IPS DF 6.9 (cell line): ENCODE measurements at regions not wholly inside any gene's neighbourhood (a gene's known extent, or its start where the extent isn't known, plus 50 kb on each side); places are given as distances from the start of the nearest gene placed in this dataset.

Experiments used
- DNase-seq: peaks from one replicate; pipeline ENCODE4 v3.0.0-alpha.2; 2013; ENCODE audit warnings: low read depth, low spot score
- H3K27ac ChIP-seq: one replicate; pipeline ENCODE4 v1.5.1; 2013; ENCODE audit warnings: low read length, control low read depth
- H3K27me3 ChIP-seq: 2 replicates; pipeline ENCODE4 v1.6.1; 2013; ENCODE audit warnings: mild to moderate bottlenecking, low read length; ENCODE audit not compliant: control insufficient read depth, insufficient read depth
- H3K36me3 ChIP-seq: 2 replicates; pipeline ENCODE4 v1.6.1; 2013; ENCODE audit warnings: low read length; ENCODE audit not compliant: control insufficient read depth, insufficient read depth
- H3K4me1 ChIP-seq: 2 replicates; pipeline ENCODE4 v1.6.1; 2013; ENCODE audit warnings: low read length; ENCODE audit not compliant: control insufficient read depth, insufficient read depth
- H3K4me3 ChIP-seq: 2 replicates; pipeline ENCODE4 v1.5.1; 2013; ENCODE audit warnings: mild to moderate bottlenecking, low read length
- H3K9me3 ChIP-seq: 2 replicates; pipeline ENCODE4 v1.6.1; 2013; ENCODE audit warnings: low read length, inconsistent platforms; ENCODE audit not compliant: control insufficient read depth, insufficient read depth
- WGBS: extraction: QIAGEN DNeasy Blood & Tissue Kit; methylation state at CpG from one replicate; pipeline ENCODE4 v1.1.7; 2013; ENCODE audit warnings: mixed read lengths, missing lambda C conversion rate; ENCODE audit not compliant: insufficient read length, insufficient coverage; 5-methylcytosine and 5-hydroxymethylcytosine counted together

DNA sequence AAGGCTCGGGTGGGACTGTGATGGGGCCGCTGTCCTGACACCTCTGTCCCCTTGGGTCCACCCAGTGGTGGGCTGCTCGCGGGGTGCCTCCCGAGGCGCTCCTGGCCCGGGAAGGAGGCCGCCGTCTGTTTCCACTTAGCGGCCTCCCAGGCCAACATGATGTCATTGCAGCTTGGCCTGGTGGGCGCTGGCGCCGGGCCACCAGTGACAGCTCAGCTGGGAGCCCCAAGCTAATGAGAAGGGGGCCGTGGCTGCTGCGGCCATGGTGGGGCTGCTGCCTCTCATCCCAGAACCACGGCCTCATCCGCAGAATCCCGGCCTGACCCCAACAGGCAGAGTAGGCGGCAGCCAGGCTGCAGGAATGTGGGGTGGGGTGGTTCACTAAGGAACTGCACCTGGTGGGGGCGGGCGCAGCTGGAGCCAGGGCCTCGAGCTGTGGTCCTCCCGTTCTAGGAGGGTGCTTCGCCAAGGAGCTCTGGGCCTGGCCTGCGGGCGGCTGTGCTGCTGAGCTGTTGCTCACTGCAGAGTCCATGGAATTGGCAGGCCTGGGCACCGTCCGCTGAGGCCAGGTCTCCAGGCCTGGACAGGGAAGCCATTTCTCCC is 123.5 kb upstream of the COL5A1 start:
- Histone ChIP-seq H3K36me3 (no peaks in the 10 kb centered on the region; the same call in 1 of the 2 replicates), H3K4me3 (no peak overlapping the region; the same call in 1 of the 2 replicates), H3K27ac (no peak overlapping the region), H3K4me1 (no peaks in the 10 kb centered on the region; the same call in 1 of the 2 replicates), H3K27me3 (no peaks in the 10 kb centered on the region), H3K9me3 (no peaks in the 10 kb centered on the region)
- no peak for DNase-seq
- no CpG with 5 or more reads among the region's 28 CpGs for WGBS

DNA sequence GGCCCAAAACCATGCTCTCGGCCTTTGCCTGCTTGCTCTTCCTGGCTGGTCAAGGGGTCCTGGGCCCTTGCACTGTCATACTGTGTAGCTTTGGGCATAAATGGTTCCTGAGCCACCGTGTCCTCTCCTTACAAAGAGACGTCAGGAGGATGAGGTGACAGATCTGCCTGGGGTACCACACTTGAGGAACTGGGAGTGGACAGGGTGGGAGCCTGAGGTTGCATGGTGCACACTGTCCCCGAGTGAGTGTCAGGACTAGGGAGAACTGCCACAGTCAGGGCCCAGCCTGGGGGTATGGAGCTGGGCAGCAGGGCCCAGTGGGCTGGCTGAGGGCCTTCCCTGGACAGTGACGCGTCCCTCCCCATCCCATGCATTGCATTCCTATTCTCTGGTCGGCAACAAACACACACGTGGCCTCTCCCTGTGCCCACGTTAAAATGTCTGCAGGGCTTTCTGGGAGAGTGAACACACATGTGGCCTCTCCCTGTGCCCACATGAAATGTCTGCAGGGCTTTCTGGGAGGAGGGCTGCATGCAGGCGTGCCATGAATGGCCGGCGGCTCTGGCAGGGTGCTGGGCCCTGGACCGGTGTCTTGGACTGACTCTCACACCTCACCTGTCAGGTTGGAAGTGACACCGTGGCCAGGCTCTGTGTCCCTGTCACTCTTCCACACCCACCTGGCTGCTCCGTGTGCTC is 122.1 kb upstream of the COL5A1 start:
- H3K36me3 ChIP-seq, result no peaks in the 10 kb centered on the region; the same call in 1 of the 2 replicates
- no peaks in the 10 kb centered on the region; the same call in 1 of the 2 replicates for H3K4me1 ChIP-seq
- H3K4me3 ChIP-seq, result no peak overlapping the region
- no CpG with 5 or more reads among the region's 15 CpGs for WGBS
- no peaks in the 10 kb centered on the region for H3K9me3 ChIP-seq
- no peak overlapping the region for H3K27ac ChIP-seq
- DNase-seq, result no peak
- H3K27me3 ChIP-seq, result no peaks in the 10 kb centered on the region

GRCh38 chr9:134521817-134522501 is 119.6 kb upstream of the COL5A1 start:
- no peaks in the 10 kb centered on the region; the same call in 1 of the 2 replicates for H3K4me1 ChIP-seq
- H3K27ac ChIP-seq, result no peak overlapping the region
- no peak for DNase-seq
- WGBS, result no CpG with 5 or more reads among the region's 25 CpGs
- no peak overlapping the region for H3K4me3 ChIP-seq
- no peaks in the 10 kb centered on the region for H3K36me3 ChIP-seq
- H3K27me3 ChIP-seq, result no peaks in the 10 kb centered on the region
- H3K9me3 ChIP-seq, result no peaks in the 10 kb centered on the region

GRCh38 chr9:134522502-134522848 is 119.1 kb upstream of the COL5A1 start:
- Histone ChIP-seq H3K27ac (no peak overlapping the region), H3K4me3 (no peak overlapping the region), H3K27me3 (no peaks in the 10 kb centered on the region), H3K36me3 (no peaks in the 10 kb centered on the region), H3K9me3 (no peaks in the 10 kb centered on the region), H3K4me1 (no peaks in the 10 kb centered on the region; the same call in 1 of the 2 replicates)
- no peak for DNase-seq
- no CpG with 5 or more reads among the region's 7 CpGs for WGBS

DNA sequence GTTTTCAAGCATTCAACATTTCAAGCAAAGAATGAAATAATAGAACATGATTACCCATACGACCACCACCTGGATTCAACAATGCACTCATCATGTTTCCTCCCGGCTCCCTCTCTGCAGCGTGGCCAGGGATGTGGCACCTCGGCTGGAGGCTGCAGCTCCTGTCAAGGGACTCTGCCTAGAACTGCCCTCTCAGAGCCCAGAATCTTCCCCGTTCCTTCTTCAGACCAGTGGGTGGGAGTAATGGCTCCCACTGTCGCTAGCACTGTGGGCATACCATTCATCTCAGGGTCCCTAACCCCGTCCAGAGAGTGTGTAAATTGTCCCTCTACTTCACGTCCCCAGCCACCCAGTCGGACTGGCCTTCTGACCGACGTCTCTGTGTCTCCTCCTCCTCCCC is 118.6 kb upstream of the COL5A1 start:
- H3K9me3 ChIP-seq, result no peaks in the 10 kb centered on the region
- DNase-seq, result no peak
- no CpG with 5 or more reads among the region's 11 CpGs for WGBS
- H3K27me3 ChIP-seq, result no peaks in the 10 kb centered on the region
- no peaks in the 10 kb centered on the region for H3K4me1 ChIP-seq
- H3K4me3 ChIP-seq, result no peak overlapping the region
- no peak overlapping the region for H3K27ac ChIP-seq
- no peaks in the 10 kb centered on the region for H3K36me3 ChIP-seq

DNA sequence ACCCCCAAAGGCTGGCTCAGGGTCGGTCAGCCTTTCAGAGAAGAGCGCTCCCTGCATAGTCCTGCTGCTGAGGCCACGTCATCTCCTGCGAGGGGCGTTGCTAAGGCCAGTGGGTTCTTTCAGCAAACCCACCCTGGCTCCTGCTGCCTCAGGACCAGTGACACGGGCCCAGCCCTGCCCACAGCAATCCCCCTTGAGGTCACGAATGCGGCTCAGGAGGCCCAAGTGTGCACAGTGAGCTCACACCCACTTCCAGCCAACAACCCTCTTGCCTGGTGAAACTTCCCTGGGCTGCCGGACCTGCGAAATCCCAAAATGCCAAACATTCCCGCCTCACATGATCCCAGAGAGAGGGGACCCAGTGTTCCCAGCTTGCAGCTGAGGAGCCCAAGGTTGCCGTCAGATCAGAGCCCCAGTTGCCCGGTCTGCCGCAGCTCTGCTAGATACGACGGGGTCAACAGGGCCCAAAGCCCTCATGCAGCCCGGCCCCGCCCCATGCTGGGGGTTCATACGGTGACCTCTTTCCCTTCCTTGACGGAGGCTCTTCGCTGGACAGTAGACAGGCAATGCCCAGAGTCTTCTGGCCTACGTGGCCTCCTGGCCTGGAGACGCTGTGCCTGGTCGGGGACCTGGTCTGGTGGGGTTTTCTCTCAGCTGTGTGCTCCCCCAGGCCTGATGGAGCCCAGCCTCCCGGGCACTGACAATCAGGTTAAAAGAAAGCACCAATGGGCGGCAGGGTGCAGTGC is 116.4 kb upstream of the COL5A1 start:
- no peaks in the 10 kb centered on the region for H3K4me1 ChIP-seq
- H3K9me3 ChIP-seq, result no peaks in the 10 kb centered on the region
- H3K27ac ChIP-seq, result no peak overlapping the region
- no peak for DNase-seq
- H3K36me3 ChIP-seq, result no peaks in the 10 kb centered on the region
- H3K27me3 ChIP-seq, result no peaks in the 10 kb centered on the region
- no CpG with 5 or more reads among the region's 26 CpGs for WGBS
- H3K4me3 ChIP-seq, result no peak overlapping the region

- Histone ChIP-seq H3K9me3 (no peaks in the 10 kb centered on the region), H3K36me3 (no peaks in the 10 kb centered on the region), H3K4me1 (no peaks in the 10 kb centered on the region), H3K27me3 (no peaks in the 10 kb centered on the region), H3K4me3 (no peak overlapping the region), H3K27ac (no peak overlapping the region)
- DNase-seq, result no peak
- no CpG with 5 or more reads among the region's 26 CpGs for WGBS
Measured at GRCh38 chr9:134525841-134526583, 115.6 kb upstream of the COL5A1 start.

- no peaks in the 10 kb centered on the region for H3K4me1 ChIP-seq
- H3K36me3 ChIP-seq, result no peaks in the 10 kb centered on the region
- H3K9me3 ChIP-seq, result no peaks in the 10 kb centered on the region
- H3K27me3 ChIP-seq, result no peaks in the 10 kb centered on the region
- H3K27ac ChIP-seq, result no peak overlapping the region
- no peak for DNase-seq
- WGBS, result no CpG with 5 or more reads among the region's 19 CpGs
- H3K4me3 ChIP-seq, result no peak overlapping the region
Measured at GRCh38 chr9:134526584-134527477, 114.8 kb upstream of the COL5A1 start.

GRCh38 chr9:134530724-134531123 is 110.9 kb upstream of the COL5A1 start:
- Histone ChIP-seq H3K4me1 (no peaks in the 10 kb centered on the region; the same call in 1 of the 2 replicates), H3K9me3 (no peaks in the 10 kb centered on the region), H3K4me3 (no peak overlapping the region), H3K27ac (no peak overlapping the region), H3K27me3 (no peaks in the 10 kb centered on the region), H3K36me3 (no peaks in the 10 kb centered on the region)
- no peak for DNase-seq
